K562 (cell line): ENCODE measurements at regions not wholly inside any gene's neighbourhood (a gene's known extent, or its start where the extent isn't known, plus 50 kb on each side); places are given as distances from the start of the nearest gene placed in this dataset.

ENCODE experiments used
- ARID1B ChIP-seq: fragments of 450-650 bp; IDR thresholded peaks from 2 replicates; pipeline ENCODE4 v1.6.1; 2016; ENCODE audit warnings: antibody characterized with exemption, mild to moderate bottlenecking, inconsistent platforms
- CBFA2T3 ChIP-seq: fragments of 450-650 bp; IDR thresholded peaks from 2 replicates; pipeline ENCODE4 v1.6.1; 2017
- GATAD2A ChIP-seq: fragments of 450-650 bp; IDR thresholded peaks from 2 replicates; pipeline ENCODE4 v1.6.1; 2017
- MED1 ChIP-seq: sonication (generic); formaldehyde crosslinking; IDR thresholded peaks from 2 replicates; pipeline ENCODE4 v1.8.1; 2023; ENCODE audit warnings: missing genetic modification reagents, borderline replicate concordance
- PPARD ChIP-seq: fragments of 250-450 bp; sonication (Bioruptor Pico); IDR thresholded peaks from 2 replicates; pipeline ENCODE4 v1.8.0; 2022; ENCODE audit warnings: inconsistent platforms, mild to moderate bottlenecking, moderate library complexity
- RCOR1 ChIP-seq, 2 experiments: IDR thresholded peaks; 2 replicates each; pipeline ENCODE4 v1.6.1; 2012; ENCODE audit warnings: low read depth in 2 of 2, low read length in 2 of 2, borderline replicate concordance in 1 of 2, improper control_type of control experiment in 1 of 2
- SMAD4 ChIP-seq: fragments of 250-450 bp; sonication (Bioruptor Pico); conservative IDR thresholded peaks from 2 replicates; pipeline ENCODE4 v1.8.0; 2021; ENCODE audit warnings: inconsistent platforms, mild to moderate bottlenecking, moderate library complexity
- SNIP1 ChIP-seq: fragments of 450-650 bp; IDR thresholded peaks from 2 replicates; pipeline ENCODE4 v1.7.1; 2017; ENCODE audit warnings: low read depth, mild to moderate bottlenecking
- ZNF354B ChIP-seq: fragments of 250-450 bp; sonication (Bioruptor Pico); IDR thresholded peaks from 2 replicates; pipeline ENCODE4 v1.4.0; 2020
- ZNF507 ChIP-seq: conservative IDR thresholded peaks from 2 replicates; pipeline ENCODE4 v1.6.1; 2017; ENCODE audit warnings: missing genetic modification characterization, missing compliant biosample characterization
- ZSCAN32 ChIP-seq: fragments of 450-650 bp; formaldehyde crosslinking; IDR thresholded peaks from 2 replicates; pipeline ENCODE4 v1.4.0; 2020; ENCODE audit warnings: mild to moderate bottlenecking, moderate library complexity
- TF ChIP-seq, protein P1 (sequence below): IDR thresholded peaks from 2 replicates; pipeline ENCODE4 v1.6.1; 2014; ENCODE audit warnings: antibody characterized with exemption
- TF ChIP-seq, protein P2 (sequence below): sonication (generic); formaldehyde crosslinking; IDR thresholded peaks from 2 replicates; pipeline ENCODE4 v1.4.0; 2020; ENCODE audit warnings: mild to moderate bottlenecking, missing genetic modification reagents
- TF ChIP-seq, protein P3 (sequence below): fragments of 450-650 bp; IDR thresholded peaks from 2 replicates; pipeline ENCODE4 v1.6.1; 2017; ENCODE audit warnings: antibody characterized with exemption, mild to moderate bottlenecking
- TF ChIP-seq, protein P4 (sequence below): sonication (generic); formaldehyde crosslinking; IDR thresholded peaks from 2 replicates; pipeline ENCODE4 v1.8.1; 2023; ENCODE audit warnings: mild to moderate bottlenecking, missing genetic modification reagents, moderate library complexity
- TF ChIP-seq, protein P5 (sequence below): fragments of 450-650 bp; IDR thresholded peaks from 2 replicates; pipeline ENCODE4 v1.7.0; 2016; ENCODE audit warnings: borderline replicate concordance

DNA sequence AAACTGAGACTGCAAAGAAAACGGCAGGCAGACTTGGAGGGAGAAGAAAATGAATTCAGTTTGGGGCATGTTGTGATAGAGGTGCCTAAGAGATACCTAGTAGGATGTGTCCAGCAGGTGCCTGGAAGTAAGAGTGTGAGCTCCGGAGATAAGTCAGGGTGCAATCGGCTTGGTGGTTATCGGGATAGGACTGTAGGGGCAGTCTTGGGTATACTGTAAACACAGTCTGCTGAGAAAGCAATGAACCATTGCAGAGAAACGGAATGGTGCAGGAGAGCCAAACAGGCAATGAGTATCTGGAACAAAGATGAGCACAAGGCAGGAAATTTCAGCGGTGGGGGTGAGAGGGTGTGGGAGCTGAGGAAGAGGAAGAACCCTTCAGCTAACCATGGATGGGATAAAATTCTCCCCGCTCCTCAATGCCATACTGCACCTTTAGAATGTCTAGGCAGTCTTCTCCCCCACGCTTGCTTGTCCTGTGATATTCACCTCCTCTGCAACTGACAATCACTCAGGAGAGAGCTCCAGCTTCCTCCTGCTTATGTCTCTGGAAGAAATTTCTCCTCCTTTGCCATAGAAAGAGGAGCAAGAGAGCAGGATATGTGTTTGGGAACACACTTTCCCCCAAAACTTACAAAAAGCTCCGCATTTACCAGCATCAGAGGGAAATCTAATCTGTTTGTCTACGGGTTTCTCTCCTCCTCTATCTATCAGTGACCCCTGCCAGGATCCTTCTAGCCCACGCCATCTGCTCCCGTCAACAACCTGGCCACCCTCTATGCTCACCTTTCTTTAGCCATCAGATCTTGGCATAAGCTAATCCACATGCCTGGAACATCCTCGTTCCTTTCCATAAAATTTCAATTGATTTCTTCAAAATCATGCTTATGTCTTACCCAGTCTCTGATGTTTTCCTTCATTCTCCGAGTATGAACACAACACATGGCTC lies 381.7 kb upstream of the JARID2 start (continued):
- TF ChIP-seq GATAD2A (peak; percentile 83), RCOR1 (IDR thresholded peaks at IDR 0.05; ENCODE audit: borderline replicate concordance in 1 of 2, low read depth in 2 of 2, low read length in 2 of 2) (peak; percentile 19 to 91; a peak in 3 of 4 replicates), ARID1B (peak; percentile 88), CBFA2T3 (peak; percentile 91), SNIP1 (no peak), SMAD4 (peak; percentile 56), ZSCAN32 (CRISPR knock-in tag) (no peak), PPARD (no peak), MED1 (CRISPR knock-in tag) (no peak), ZNF354B (CRISPR knock-in tag) (no peak), ZNF507 (tag) (no peak)
- TF ChIP-seq, protein P1, sequence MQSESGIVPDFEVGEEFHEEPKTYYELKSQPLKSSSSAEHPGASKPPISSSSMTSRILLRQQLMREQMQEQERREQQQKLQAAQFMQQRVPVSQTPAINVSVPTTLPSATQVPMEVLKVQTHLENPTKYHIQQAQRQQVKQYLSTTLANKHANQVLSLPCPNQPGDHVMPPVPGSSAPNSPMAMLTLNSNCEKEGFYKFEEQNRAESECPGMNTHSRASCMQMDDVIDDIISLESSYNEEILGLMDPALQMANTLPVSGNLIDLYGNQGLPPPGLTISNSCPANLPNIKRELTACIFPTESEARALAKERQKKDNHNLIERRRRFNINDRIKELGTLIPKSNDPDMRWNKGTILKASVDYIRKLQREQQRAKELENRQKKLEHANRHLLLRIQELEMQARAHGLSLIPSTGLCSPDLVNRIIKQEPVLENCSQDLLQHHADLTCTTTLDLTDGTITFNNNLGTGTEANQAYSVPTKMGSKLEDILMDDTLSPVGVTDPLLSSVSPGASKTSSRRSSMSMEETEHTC, result no peak
- TF ChIP-seq, protein P2, sequence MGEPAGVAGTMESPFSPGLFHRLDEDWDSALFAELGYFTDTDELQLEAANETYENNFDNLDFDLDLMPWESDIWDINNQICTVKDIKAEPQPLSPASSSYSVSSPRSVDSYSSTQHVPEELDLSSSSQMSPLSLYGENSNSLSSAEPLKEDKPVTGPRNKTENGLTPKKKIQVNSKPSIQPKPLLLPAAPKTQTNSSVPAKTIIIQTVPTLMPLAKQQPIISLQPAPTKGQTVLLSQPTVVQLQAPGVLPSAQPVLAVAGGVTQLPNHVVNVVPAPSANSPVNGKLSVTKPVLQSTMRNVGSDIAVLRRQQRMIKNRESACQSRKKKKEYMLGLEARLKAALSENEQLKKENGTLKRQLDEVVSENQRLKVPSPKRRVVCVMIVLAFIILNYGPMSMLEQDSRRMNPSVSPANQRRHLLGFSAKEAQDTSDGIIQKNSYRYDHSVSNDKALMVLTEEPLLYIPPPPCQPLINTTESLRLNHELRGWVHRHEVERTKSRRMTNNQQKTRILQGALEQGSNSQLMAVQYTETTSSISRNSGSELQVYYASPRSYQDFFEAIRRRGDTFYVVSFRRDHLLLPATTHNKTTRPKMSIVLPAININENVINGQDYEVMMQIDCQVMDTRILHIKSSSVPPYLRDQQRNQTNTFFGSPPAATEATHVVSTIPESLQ, result 0 out of 2 replicates have a peak, but pooled peaks have one; percentile 61
- TF ChIP-seq, protein P3, sequence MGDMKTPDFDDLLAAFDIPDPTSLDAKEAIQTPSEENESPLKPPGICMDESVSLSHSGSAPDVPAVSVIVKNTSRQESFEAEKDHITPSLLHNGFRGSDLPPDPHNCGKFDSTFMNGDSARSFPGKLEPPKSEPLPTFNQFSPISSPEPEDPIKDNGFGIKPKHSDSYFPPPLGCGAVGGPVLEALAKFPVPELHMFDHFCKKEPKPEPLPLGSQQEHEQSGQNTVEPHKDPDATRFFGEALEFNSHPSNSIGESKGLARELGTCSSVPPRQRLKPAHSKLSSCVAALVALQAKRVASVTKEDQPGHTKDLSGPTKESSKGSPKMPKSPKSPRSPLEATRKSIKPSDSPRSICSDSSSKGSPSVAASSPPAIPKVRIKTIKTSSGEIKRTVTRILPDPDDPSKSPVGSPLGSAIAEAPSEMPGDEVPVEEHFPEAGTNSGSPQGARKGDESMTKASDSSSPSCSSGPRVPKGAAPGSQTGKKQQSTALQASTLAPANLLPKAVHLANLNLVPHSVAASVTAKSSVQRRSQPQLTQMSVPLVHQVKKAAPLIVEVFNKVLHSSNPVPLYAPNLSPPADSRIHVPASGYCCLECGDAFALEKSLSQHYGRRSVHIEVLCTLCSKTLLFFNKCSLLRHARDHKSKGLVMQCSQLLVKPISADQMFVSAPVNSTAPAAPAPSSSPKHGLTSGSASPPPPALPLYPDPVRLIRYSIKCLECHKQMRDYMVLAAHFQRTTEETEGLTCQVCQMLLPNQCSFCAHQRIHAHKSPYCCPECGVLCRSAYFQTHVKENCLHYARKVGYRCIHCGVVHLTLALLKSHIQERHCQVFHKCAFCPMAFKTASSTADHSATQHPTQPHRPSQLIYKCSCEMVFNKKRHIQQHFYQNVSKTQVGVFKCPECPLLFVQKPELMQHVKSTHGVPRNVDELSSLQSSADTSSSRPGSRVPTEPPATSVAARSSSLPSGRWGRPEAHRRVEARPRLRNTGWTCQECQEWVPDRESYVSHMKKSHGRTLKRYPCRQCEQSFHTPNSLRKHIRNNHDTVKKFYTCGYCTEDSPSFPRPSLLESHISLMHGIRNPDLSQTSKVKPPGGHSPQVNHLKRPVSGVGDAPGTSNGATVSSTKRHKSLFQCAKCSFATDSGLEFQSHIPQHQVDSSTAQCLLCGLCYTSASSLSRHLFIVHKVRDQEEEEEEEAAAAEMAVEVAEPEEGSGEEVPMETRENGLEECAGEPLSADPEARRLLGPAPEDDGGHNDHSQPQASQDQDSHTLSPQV, result no peak
- TF ChIP-seq, protein P4, sequence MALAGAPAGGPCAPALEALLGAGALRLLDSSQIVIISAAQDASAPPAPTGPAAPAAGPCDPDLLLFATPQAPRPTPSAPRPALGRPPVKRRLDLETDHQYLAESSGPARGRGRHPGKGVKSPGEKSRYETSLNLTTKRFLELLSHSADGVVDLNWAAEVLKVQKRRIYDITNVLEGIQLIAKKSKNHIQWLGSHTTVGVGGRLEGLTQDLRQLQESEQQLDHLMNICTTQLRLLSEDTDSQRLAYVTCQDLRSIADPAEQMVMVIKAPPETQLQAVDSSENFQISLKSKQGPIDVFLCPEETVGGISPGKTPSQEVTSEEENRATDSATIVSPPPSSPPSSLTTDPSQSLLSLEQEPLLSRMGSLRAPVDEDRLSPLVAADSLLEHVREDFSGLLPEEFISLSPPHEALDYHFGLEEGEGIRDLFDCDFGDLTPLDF (CRISPR knock-in tag), result no peak
- TF ChIP-seq, protein P5, sequence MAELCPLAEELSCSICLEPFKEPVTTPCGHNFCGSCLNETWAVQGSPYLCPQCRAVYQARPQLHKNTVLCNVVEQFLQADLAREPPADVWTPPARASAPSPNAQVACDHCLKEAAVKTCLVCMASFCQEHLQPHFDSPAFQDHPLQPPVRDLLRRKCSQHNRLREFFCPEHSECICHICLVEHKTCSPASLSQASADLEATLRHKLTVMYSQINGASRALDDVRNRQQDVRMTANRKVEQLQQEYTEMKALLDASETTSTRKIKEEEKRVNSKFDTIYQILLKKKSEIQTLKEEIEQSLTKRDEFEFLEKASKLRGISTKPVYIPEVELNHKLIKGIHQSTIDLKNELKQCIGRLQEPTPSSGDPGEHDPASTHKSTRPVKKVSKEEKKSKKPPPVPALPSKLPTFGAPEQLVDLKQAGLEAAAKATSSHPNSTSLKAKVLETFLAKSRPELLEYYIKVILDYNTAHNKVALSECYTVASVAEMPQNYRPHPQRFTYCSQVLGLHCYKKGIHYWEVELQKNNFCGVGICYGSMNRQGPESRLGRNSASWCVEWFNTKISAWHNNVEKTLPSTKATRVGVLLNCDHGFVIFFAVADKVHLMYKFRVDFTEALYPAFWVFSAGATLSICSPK, result no peak
